A673 (cell line): ENCODE measurements at regions not wholly inside any gene's neighbourhood (a gene's known extent, or its start where the extent isn't known, plus 50 kb on each side); places are given as distances from the start of the nearest gene placed in this dataset.

Experiments
- BruUV-seq: library from RNA; stranded (reverse); fragments of 400-500 nt; replicated peaks from 2 replicates; lab custom pipeline; 2021; lab: Mats Ljungman, UMichigan
- CTCF ChIA-PET: fragments of 300-600 bp; sonication (Branson Sonifier 250); formaldehyde crosslinking; loops from one replicate; lab custom pipeline; 2022; ENCODE audit warnings: antibody characterized with exemption; lab: Charles Lee
- POLR2A ChIA-PET: fragments of 300-600 bp; sonication (Branson Sonifier 250); formaldehyde crosslinking; loops from one replicate; lab custom pipeline; 2022; ENCODE audit warnings: antibody characterized with exemption; ENCODE audit not compliant: low non-redundant PET; lab: Charles Lee
- DNase-seq: peaks from one replicate; pipeline ENCODE4 v3.0.0-alpha.2; 2015; ENCODE audit warnings: low spot score
- H3K27ac ChIP-seq: fragments of 200-600 bp; sonication (generic); 2 replicates; pipeline ENCODE4 v1.5.1; 2016; ENCODE audit warnings: mixed run types, low read depth, mild to moderate bottlenecking, mixed read lengths, antibody characterized with exemption, low read length; ENCODE audit not compliant: poor library complexity, severe bottlenecking
- H3K27me3 ChIP-seq: fragments of 200-600 bp; sonication (generic); replicated peaks from 2 replicates; pipeline ENCODE4 v1.6.1; 2017; ENCODE audit warnings: mixed run types, low read depth, mild to moderate bottlenecking, mixed read lengths, antibody characterized with exemption, low read length; ENCODE audit not compliant: insufficient read depth, poor library complexity
- H3K36me3 ChIP-seq: fragments of 200-600 bp; sonication (generic); 2 replicates; pipeline ENCODE4 v1.6.1; 2016; ENCODE audit warnings: mixed run types, mild to moderate bottlenecking, mixed read lengths, antibody characterized with exemption, low read length; ENCODE audit not compliant: insufficient read depth, poor library complexity, severe bottlenecking
- H3K4me1 ChIP-seq: fragments of 200-600 bp; sonication (generic); 2 replicates; pipeline ENCODE4 v1.6.1; 2017; ENCODE audit warnings: mixed run types, mild to moderate bottlenecking, mixed read lengths, antibody characterized with exemption, low read length; ENCODE audit not compliant: insufficient read depth, poor library complexity, severe bottlenecking
- H3K4me3 ChIP-seq: fragments of 200-600 bp; sonication (generic); 2 replicates; pipeline ENCODE4 v1.5.1; 2016; ENCODE audit warnings: low read depth, mixed run types, mild to moderate bottlenecking, mixed read lengths, low read length; ENCODE audit not compliant: poor library complexity, severe bottlenecking
- H3K9me3 ChIP-seq: fragments of 200-600 bp; sonication (generic); 2 replicates; pipeline ENCODE4 v1.6.1; 2016; ENCODE audit warnings: mixed run types, low read depth, mild to moderate bottlenecking, mixed read lengths, antibody characterized with exemption, low read length; ENCODE audit not compliant: poor library complexity, severe bottlenecking
- CTCF ChIP-seq: fragments of 300-800, 200-600 bp; sonication (generic); conservative IDR thresholded peaks from 2 replicates; pipeline ENCODE4 v1.5.1; 2017; ENCODE audit warnings: low read depth, mild to moderate bottlenecking, antibody characterized with exemption, low read length, moderate library complexity, mixed read lengths
- EZH2 ChIP-seq: fragments of 200-600 bp; sonication (generic); IDR thresholded peaks from 2 replicates; pipeline ENCODE4 v1.6.1; 2017; ENCODE audit warnings: borderline replicate concordance, low read depth, mild to moderate bottlenecking, mixed read lengths, antibody characterized with exemption, low read length; ENCODE audit not compliant: poor library complexity, severe bottlenecking
- intact Hi-C: fragments of 100-400 bp; cut with micrococcal nuclease; formaldehyde crosslinking; loops from one replicate; pipeline ENCODE4 v1.10.0; 2022; ENCODE audit not compliant: unreplicated experiment

- Histone ChIP-seq H3K36me3 (peaks cover 7% of the 10 kb centered on the region), H3K9me3 (peaks cover under 1% of the 10 kb centered on the region), H3K27ac (peak overlapping the region; percentile 48), H3K4me3 (no peak overlapping the region), H3K27me3 (no peaks in the 10 kb centered on the region), H3K4me1 (peaks cover 31% of the 10 kb centered on the region)
- intact Hi-C loops, result no loop called here
- ChIA-PET CTCF (no interaction called here), POLR2A (no interaction called here)
- DNase-seq, result no peak
- BruUV-seq, result no TSS peak
- TF ChIP-seq CTCF, result no peak
These were observed 105.4 kb upstream of the PCDH7 start for GRCh38 chr4:30614771-30615170.

GRCh38 chr4:30616942-30617646 is 103.1 kb upstream of the PCDH7 start:
- intact Hi-C loops, result no loop called here
- no peak overlapping the region for H3K4me3 ChIP-seq
- ChIA-PET POLR2A (no interaction called here), CTCF (no interaction called here)
- no peak for DNase-seq
- TF ChIP-seq CTCF (no peak), EZH2 (no peak)
- H3K9me3 ChIP-seq, result no peaks in the 10 kb centered on the region
- H3K36me3 ChIP-seq, result peaks cover 4% of the 10 kb centered on the region
- peaks cover 37% of the 10 kb centered on the region for H3K4me1 ChIP-seq
- H3K27ac ChIP-seq, result no peak overlapping the region
- no peaks in the 10 kb centered on the region for H3K27me3 ChIP-seq
- no TSS peak for BruUV-seq

- H3K4me1 ChIP-seq, result peaks cover 37% of the 10 kb centered on the region
- intact Hi-C loops, result no loop called here
- BruUV-seq, result no TSS peak
- no peak for DNase-seq
- POLR2A ChIA-PET, result interaction anchor here (0.6 kb wide), 1 partner anchor 967 kb away, joined by 4 read pairs; no protein-coding TSS in a partner anchor
- H3K4me3 ChIP-seq, result no peak overlapping the region
- H3K36me3 ChIP-seq, result peaks cover 4% of the 10 kb centered on the region
- H3K9me3 ChIP-seq, result no peaks in the 10 kb centered on the region
- H3K27me3 ChIP-seq, result no peaks in the 10 kb centered on the region
- no peak for TF ChIP-seq EZH2
- TF ChIP-seq CTCF, result no peak
- CTCF ChIA-PET, result no interaction called here
- H3K27ac ChIP-seq, result no peak overlapping the region
These were observed 102.3 kb upstream of the PCDH7 start for GRCh38 chr4:30617836-30618235.
